Upper lobe of right lung (tissue), 1 donor: ENCODE measurements at regions not wholly inside any gene's neighbourhood (a gene's known extent, or its start where the extent isn't known, plus 50 kb on each side); places are given as distances from the start of the nearest gene placed in this dataset.

Experiments
- ATAC-seq: fragments of 200-7000 bp; cut with Tn5 transposase; one replicate; pipeline ENCODE4 v1.9.1; 2020; ENCODE audit warnings: mild to moderate bottlenecking, moderate library complexity
- DNase-seq: peaks from one replicate; pipeline ENCODE4 v3.0.0-alpha.2; 2020
- H3K27ac ChIP-seq: fragments of 200-600 bp; one replicate; pipeline ENCODE4 v1.8.0; 2022
- H3K27me3 ChIP-seq: fragments of 200-600 bp; one replicate; pipeline ENCODE4 v1.8.0; 2022; ENCODE audit warnings: mild to moderate bottlenecking
- H3K36me3 ChIP-seq: fragments of 200-600 bp; one replicate; pipeline ENCODE4 v1.8.0; 2022
- H3K4me1 ChIP-seq: fragments of 200-600 bp; one replicate; pipeline ENCODE4 v1.8.0; 2022
- H3K4me3 ChIP-seq: fragments of 200-600 bp; one replicate; pipeline ENCODE4 v1.8.0; 2022; ENCODE audit warnings: mild to moderate bottlenecking
- H3K9me3 ChIP-seq: fragments of 200-600 bp; one replicate; pipeline ENCODE4 v1.8.0; 2022
- intact Hi-C: fragments of 100-400 bp; cut with DNase I; formaldehyde crosslinking; loops from one replicate; pipeline ENCODE4 v1.11.0; 2022
- TF ChIP-seq, protein P1 (sequence below): fragments of 200-600 bp; IDR thresholded peaks from one replicate; pipeline ENCODE4 v1.8.0; 2022; ENCODE audit warnings: antibody characterized with exemption
- donor health status: DM: no; HTN: yes; CAD: no; lungs with severe emphysema.

DNA sequence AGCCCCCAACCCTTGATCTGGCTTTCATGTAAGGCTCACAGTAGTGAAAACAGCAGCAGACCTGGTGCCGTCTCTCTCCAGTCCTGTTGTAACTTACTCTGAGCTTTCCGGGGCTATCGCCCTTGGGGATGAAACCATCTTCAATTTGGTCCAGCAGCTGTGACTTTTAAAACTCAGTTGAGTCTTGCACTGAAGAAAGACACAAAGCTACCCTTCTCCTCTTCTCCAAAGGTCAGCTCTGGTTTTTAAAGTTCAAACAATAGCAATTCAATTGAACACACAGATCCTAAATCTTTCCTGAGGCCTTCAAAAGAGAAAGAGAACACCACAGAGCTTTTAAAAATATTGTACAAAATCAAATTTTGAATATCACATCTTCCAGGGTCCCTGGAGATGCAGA, 83.5 kb downstream of the SNX5 start:
- no peaks in the 10 kb centered on the region for H3K27me3 ChIP-seq
- H3K9me3 ChIP-seq, result no peaks in the 10 kb centered on the region
- DNase-seq (no peak), ATAC-seq (no peak)
- intact Hi-C loops, result no loop called here
- TF ChIP-seq, protein P1, sequence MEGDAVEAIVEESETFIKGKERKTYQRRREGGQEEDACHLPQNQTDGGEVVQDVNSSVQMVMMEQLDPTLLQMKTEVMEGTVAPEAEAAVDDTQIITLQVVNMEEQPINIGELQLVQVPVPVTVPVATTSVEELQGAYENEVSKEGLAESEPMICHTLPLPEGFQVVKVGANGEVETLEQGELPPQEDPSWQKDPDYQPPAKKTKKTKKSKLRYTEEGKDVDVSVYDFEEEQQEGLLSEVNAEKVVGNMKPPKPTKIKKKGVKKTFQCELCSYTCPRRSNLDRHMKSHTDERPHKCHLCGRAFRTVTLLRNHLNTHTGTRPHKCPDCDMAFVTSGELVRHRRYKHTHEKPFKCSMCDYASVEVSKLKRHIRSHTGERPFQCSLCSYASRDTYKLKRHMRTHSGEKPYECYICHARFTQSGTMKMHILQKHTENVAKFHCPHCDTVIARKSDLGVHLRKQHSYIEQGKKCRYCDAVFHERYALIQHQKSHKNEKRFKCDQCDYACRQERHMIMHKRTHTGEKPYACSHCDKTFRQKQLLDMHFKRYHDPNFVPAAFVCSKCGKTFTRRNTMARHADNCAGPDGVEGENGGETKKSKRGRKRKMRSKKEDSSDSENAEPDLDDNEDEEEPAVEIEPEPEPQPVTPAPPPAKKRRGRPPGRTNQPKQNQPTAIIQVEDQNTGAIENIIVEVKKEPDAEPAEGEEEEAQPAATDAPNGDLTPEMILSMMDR, result no peak
- H3K4me1 ChIP-seq, result peaks cover 9% of the 10 kb centered on the region
- no peak overlapping the region for H3K4me3 ChIP-seq
- H3K27ac ChIP-seq, result no peak overlapping the region
- no peaks in the 10 kb centered on the region for H3K36me3 ChIP-seq

- Histone ChIP-seq H3K36me3 (no peaks in the 10 kb centered on the region), H3K4me1 (peaks cover 9% of the 10 kb centered on the region), H3K27me3 (no peaks in the 10 kb centered on the region), H3K9me3 (no peaks in the 10 kb centered on the region), H3K4me3 (no peak overlapping the region), H3K27ac (no peak overlapping the region)
- intact Hi-C loops, result no loop called here
- ATAC-seq, result no peak
- no peak for DNase-seq
- TF ChIP-seq, protein P1, result no peak
Measured at GRCh38 chr20:17884307-17885003, 84.1 kb downstream of the SNX5 start.

GRCh38 chr20:17883592-17884306, 84.8 kb downstream of the SNX5 start:
- DNase-seq (no peak), ATAC-seq (no peak)
- TF ChIP-seq, protein P1, result no peak
- no peaks in the 10 kb centered on the region for H3K27me3 ChIP-seq
- no peaks in the 10 kb centered on the region for H3K9me3 ChIP-seq
- peaks cover 9% of the 10 kb centered on the region for H3K4me1 ChIP-seq
- H3K36me3 ChIP-seq, result no peaks in the 10 kb centered on the region
- no peak overlapping the region for H3K27ac ChIP-seq
- intact Hi-C loops, result no loop called here
- H3K4me3 ChIP-seq, result no peak overlapping the region

- Histone ChIP-seq H3K27ac (no peak overlapping the region), H3K36me3 (no peaks in the 10 kb centered on the region), H3K27me3 (no peaks in the 10 kb centered on the region), H3K9me3 (no peaks in the 10 kb centered on the region), H3K4me3 (no peak overlapping the region), H3K4me1 (peaks cover 9% of the 10 kb centered on the region)
- TF ChIP-seq, protein P1, result no peak
- intact Hi-C loops, result no loop called here
- ATAC-seq (no peak), DNase-seq (no peak)
Measured at GRCh38 chr20:17882834-17883591, 85.6 kb downstream of the SNX5 start.

DNA sequence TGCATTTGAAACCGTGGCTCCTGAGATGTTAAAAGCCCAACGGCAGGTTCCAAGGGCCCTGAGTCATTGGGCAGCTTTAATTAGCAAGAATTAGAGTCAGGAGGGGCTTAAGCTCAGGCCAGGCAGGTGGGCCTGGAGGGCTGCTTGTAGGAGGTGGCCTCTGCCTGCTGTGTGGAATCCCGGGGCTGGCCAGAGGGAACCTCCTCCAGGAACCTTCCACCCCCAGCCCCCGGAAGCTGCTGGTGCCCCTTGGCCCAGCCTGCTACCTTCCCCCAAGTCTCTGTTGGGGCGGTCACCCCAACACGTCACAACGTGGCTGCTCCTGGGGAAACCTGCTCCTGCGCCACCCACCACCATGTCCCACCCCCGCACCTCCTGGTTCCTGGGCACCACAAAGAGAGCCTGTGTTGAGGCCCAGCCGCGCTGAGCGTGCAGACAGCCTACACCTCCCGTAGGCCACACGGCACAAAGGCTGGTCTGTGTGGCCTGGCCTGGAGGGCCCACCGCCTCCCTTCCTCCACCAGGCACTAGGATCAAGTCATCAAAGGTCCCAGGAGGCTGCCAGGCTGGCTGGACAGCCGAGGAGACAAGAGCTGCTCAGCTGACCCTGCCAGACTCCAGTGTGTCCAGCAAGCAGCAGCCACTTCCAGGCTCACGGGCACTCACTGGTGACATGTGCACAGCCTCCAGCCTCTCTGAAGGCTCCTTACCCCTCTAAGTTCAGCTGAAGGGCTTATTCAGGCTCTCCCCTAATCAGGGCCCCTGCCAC, 86.3 kb downstream of the SNX5 start:
- H3K4me1 ChIP-seq, result peaks cover 9% of the 10 kb centered on the region
- no peak overlapping the region for H3K4me3 ChIP-seq
- TF ChIP-seq, protein P1, result no peak
- no peaks in the 10 kb centered on the region for H3K36me3 ChIP-seq
- no peak for DNase-seq
- no peaks in the 10 kb centered on the region for H3K27me3 ChIP-seq
- peak; percentile 19 for ATAC-seq
- H3K27ac ChIP-seq, result no peak overlapping the region
- no peaks in the 10 kb centered on the region for H3K9me3 ChIP-seq
- intact Hi-C loops, result no loop called here
